ENCODE measurements at regions not wholly inside any gene's neighbourhood (a gene's known extent, or its start where the extent isn't known, plus 50 kb on each side); places are given as distances from the start of the nearest gene placed in this dataset.

GRCh38 chr5:93911609-93912008 lies 170.2 kb upstream of the POU5F2 start:
- TF ChIP-seq POLR2A (IDR thresholded peaks at IDR 0.05; ENCODE audit: low read depth, low read length) (no peak), MAFK (IDR thresholded peaks at IDR 0.05; ENCODE audit: low read depth, low read length) (no peak), MXI1 (IDR thresholded peaks at IDR 0.05; ENCODE audit: borderline replicate concordance, low read depth, low read length) (no peak), CEBPB (IDR thresholded peaks at IDR 0.05; ENCODE audit: low read depth, low read length) (no peak), RAD21 (IDR thresholded peaks at IDR 0.05; ENCODE audit: low read length) (no peak), RCOR1 (IDR thresholded peaks at IDR 0.05; ENCODE audit: insufficient replicate concordance, low read length) (no peak), BHLHE40 (IDR thresholded peaks at IDR 0.05; ENCODE audit: low read depth, low read length) (no peak), SMC3 (IDR thresholded peaks at IDR 0.05; ENCODE audit: low read depth, low read length) (no peak), NFE2L2 (IDR thresholded peaks at IDR 0.05; ENCODE audit: low read depth, low read length) (no peak)
- TF ChIP-seq, protein P1, sequence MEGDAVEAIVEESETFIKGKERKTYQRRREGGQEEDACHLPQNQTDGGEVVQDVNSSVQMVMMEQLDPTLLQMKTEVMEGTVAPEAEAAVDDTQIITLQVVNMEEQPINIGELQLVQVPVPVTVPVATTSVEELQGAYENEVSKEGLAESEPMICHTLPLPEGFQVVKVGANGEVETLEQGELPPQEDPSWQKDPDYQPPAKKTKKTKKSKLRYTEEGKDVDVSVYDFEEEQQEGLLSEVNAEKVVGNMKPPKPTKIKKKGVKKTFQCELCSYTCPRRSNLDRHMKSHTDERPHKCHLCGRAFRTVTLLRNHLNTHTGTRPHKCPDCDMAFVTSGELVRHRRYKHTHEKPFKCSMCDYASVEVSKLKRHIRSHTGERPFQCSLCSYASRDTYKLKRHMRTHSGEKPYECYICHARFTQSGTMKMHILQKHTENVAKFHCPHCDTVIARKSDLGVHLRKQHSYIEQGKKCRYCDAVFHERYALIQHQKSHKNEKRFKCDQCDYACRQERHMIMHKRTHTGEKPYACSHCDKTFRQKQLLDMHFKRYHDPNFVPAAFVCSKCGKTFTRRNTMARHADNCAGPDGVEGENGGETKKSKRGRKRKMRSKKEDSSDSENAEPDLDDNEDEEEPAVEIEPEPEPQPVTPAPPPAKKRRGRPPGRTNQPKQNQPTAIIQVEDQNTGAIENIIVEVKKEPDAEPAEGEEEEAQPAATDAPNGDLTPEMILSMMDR (conservative IDR thresholded peaks at IDR 0.05; ENCODE audit: low read depth, low read length), result no peak
- TF ChIP-seq, protein P2, sequence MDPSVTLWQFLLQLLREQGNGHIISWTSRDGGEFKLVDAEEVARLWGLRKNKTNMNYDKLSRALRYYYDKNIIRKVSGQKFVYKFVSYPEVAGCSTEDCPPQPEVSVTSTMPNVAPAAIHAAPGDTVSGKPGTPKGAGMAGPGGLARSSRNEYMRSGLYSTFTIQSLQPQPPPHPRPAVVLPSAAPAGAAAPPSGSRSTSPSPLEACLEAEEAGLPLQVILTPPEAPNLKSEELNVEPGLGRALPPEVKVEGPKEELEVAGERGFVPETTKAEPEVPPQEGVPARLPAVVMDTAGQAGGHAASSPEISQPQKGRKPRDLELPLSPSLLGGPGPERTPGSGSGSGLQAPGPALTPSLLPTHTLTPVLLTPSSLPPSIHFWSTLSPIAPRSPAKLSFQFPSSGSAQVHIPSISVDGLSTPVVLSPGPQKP (IDR thresholded peaks at IDR 0.05; ENCODE audit: borderline replicate concordance, low read depth, low read length), result no peak
- TF ChIP-seq, protein P3, sequence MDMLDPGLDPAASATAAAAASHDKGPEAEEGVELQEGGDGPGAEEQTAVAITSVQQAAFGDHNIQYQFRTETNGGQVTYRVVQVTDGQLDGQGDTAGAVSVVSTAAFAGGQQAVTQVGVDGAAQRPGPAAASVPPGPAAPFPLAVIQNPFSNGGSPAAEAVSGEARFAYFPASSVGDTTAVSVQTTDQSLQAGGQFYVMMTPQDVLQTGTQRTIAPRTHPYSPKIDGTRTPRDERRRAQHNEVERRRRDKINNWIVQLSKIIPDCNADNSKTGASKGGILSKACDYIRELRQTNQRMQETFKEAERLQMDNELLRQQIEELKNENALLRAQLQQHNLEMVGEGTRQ (IDR thresholded peaks at IDR 0.05; ENCODE audit: low read depth, low read length), result no peak
